Endothelial cell of umbilical vein (primary cell): ENCODE measurements at regions not wholly inside any gene's neighbourhood (a gene's known extent, or its start where the extent isn't known, plus 50 kb on each side); places are given as distances from the start of the nearest gene placed in this dataset.

ENCODE experiments used
- BruUV-seq: library from RNA; stranded (reverse); fragments of 400-500 nt; replicated peaks from 2 replicates; lab custom pipeline; 2021; lab: Mats Ljungman, UMichigan
- CTCF ChIA-PET: fragments of 300-600, 350-600 bp; sonication (Branson Sonifier 250); formaldehyde crosslinking; loops from one replicate; lab custom pipeline; 2021; ENCODE audit warnings: antibody characterized with exemption, inconsistent platforms; lab: Charles Lee
- POLR2A ChIA-PET: fragments of 300-600, 350-600 bp; sonication (Branson Sonifier 250); formaldehyde crosslinking; loops from one replicate; lab custom pipeline; 2021; ENCODE audit warnings: antibody characterized with exemption, inconsistent platforms; lab: Charles Lee
- DNase-seq: peaks from one replicate; pipeline ENCODE4 v3.0.0-alpha.2; 2011; ENCODE audit warnings: low read depth, low spot score
- FAIRE-seq: peaks from 2 replicates; lab custom pipeline; 2011; peaks lifted over from hg19 to GRCh38; lab: Jason Lieb, UNC
- H2AFZ ChIP-seq: 2 replicates; pipeline ENCODE4 v1.6.0; 2012; ENCODE audit warnings: low read depth, low read length, control low read depth, inconsistent platforms
- H3K27ac ChIP-seq: 2 replicates; pipeline ENCODE4 v1.5.1; 2011; ENCODE audit warnings: low read depth, mild to moderate bottlenecking, control low read depth, low read length, moderate library complexity; ENCODE audit not compliant: insufficient read depth
- H3K27me3 ChIP-seq, 2 experiments: 2 replicates each; pipeline versions ENCODE4 v1.6.0 to v1.6.1; 2011; ENCODE audit warnings: low read length in 2 of 2, mixed read lengths in 1 of 2; ENCODE audit not compliant: control insufficient read depth in 2 of 2, insufficient read depth in 2 of 2
- H3K36me3 ChIP-seq, 2 experiments: 2 replicates in 1 of 2; 3 replicates in 1 of 2; pipeline ENCODE4 v1.5.1; 2011; ENCODE audit warnings: low read length in 2 of 2, mild to moderate bottlenecking in 1 of 2, moderate library complexity in 1 of 2; ENCODE audit not compliant: control insufficient read depth in 2 of 2, insufficient read depth in 2 of 2; ENCODE audit errors: extremely low read depth in 1 of 2
- H3K4me1 ChIP-seq: 3 replicates; pipeline ENCODE4 v1.5.1; 2011; ENCODE audit warnings: mild to moderate bottlenecking, low read length; ENCODE audit not compliant: control insufficient read depth, insufficient read depth; ENCODE audit errors: extremely low read depth
- H3K4me2 ChIP-seq: 2 replicates; pipeline ENCODE4 v1.6.1; 2011; ENCODE audit warnings: low read length, control low read depth, mixed read lengths; ENCODE audit not compliant: insufficient read depth
- H3K4me3 ChIP-seq, 3 experiments: fragments of 200-600 bp in 1 of 3; sonication (generic), shearing (Covaris generic) in 1 of 3; replicated peaks in 1 of 3; 2 replicates each; pipeline ENCODE4 v1.5.1; 2011 to 2016; ENCODE audit warnings: control low read depth in 3 of 3, low read length in 3 of 3, mild to moderate bottlenecking in 2 of 3, inconsistent platforms in 1 of 3, low read depth in 1 of 3, moderate library complexity in 1 of 3; ENCODE audit not compliant: insufficient read depth in 1 of 3
- H3K79me2 ChIP-seq: 2 replicates; pipeline ENCODE4 v1.6.0; 2012; ENCODE audit warnings: low read length, inconsistent platforms; ENCODE audit not compliant: control insufficient read depth, insufficient read depth
- H3K9ac ChIP-seq: replicated peaks from 2 replicates; pipeline ENCODE3; 2011; ENCODE audit warnings: low read length, control low read depth; ENCODE audit not compliant: insufficient read depth; ENCODE audit errors: extremely low read depth
- H3K9me1 ChIP-seq: replicated peaks from 3 replicates; pipeline ENCODE4 v1.6.0; 2011; ENCODE audit warnings: mild to moderate bottlenecking, low read length; ENCODE audit not compliant: control insufficient read depth, insufficient read depth; ENCODE audit errors: extremely low read depth
- H3K9me3 ChIP-seq: replicated peaks from 2 replicates; pipeline ENCODE4 v1.5.1; 2012; ENCODE audit warnings: low read length, inconsistent platforms; ENCODE audit not compliant: control insufficient read depth, insufficient read depth
- H4K20me1 ChIP-seq: replicated peaks from 2 replicates; pipeline ENCODE3; 2011; ENCODE audit warnings: mild to moderate bottlenecking, low read length; ENCODE audit not compliant: control insufficient read depth, insufficient read depth; ENCODE audit errors: extremely low read depth
- EZH2 ChIP-seq: IDR thresholded peaks from 2 replicates; pipeline ENCODE4 v1.6.1; 2012; ENCODE audit warnings: borderline replicate concordance, low read depth, mild to moderate bottlenecking, moderate library complexity, low read length, inconsistent platforms; ENCODE audit not compliant: severe bottlenecking
- FOS ChIP-seq: IDR thresholded peaks from 2 replicates; pipeline ENCODE4 v1.6.1; 2011; ENCODE audit warnings: mild to moderate bottlenecking, low read length, moderate library complexity, borderline replicate concordance; ENCODE audit not compliant: insufficient read depth
- GATA2 ChIP-seq: IDR thresholded peaks from 2 replicates; pipeline ENCODE4 v1.7.0; 2011; ENCODE audit warnings: low read depth, mild to moderate bottlenecking, moderate library complexity, mixed read lengths, low read length; ENCODE audit not compliant: insufficient read length, insufficient read depth
- JUN ChIP-seq: IDR thresholded peaks from 2 replicates; pipeline ENCODE4 v1.6.1; 2011; ENCODE audit warnings: borderline replicate concordance, low read depth; ENCODE audit not compliant: insufficient read length, insufficient read depth
- MYC ChIP-seq: IDR thresholded peaks from one replicate; pipeline ENCODE4 v1.6.1; 2011; ENCODE audit warnings: mild to moderate bottlenecking, low read depth, low read length
- POLR2A ChIP-seq: IDR thresholded peaks from 2 replicates; pipeline ENCODE4 v1.6.1; 2012; ENCODE audit warnings: low read depth, mild to moderate bottlenecking, control low read depth, low read length
- POLR2AphosphoS5 ChIP-seq: IDR thresholded peaks from 2 replicates; pipeline ENCODE4 v1.6.1; 2012; ENCODE audit warnings: low read depth, mild to moderate bottlenecking, control low read depth, low read length, moderate library complexity; ENCODE audit not compliant: insufficient read depth
- dilution Hi-C: fragments of 300-500 bp; cut with MboI; formaldehyde crosslinking; loops from one replicate; pipeline ENCODE4 v1.15.0; 2019; ENCODE audit warnings: low sequenced_read_pairs; ENCODE audit not compliant: extremely low pct_ligation_motif_present
- intact Hi-C: fragments of 100-400 bp; cut with micrococcal nuclease; formaldehyde crosslinking; loops from one replicate; pipeline ENCODE4 v1.10.0; 2022
- TF ChIP-seq, protein P1 (sequence below): IDR thresholded peaks from 2 replicates; pipeline ENCODE4 v1.6.1; 2011; ENCODE audit not compliant: insufficient read depth, insufficient read length
- TF ChIP-seq, protein P2 (sequence below), 2 donors: IDR thresholded peaks; 1 replicate in 1 of 2; 2 replicates in 1 of 2; pipeline ENCODE4 v1.5.1; 2011; ENCODE audit warnings: low read length in 2 of 2, mild to moderate bottlenecking in 2 of 2, moderate library complexity in 2 of 2, control low read depth in 1 of 2, inconsistent platforms in 1 of 2, low read depth in 1 of 2; ENCODE audit not compliant: insufficient read depth in 1 of 2; ENCODE audit errors: extremely low read depth in 1 of 2

DNA sequence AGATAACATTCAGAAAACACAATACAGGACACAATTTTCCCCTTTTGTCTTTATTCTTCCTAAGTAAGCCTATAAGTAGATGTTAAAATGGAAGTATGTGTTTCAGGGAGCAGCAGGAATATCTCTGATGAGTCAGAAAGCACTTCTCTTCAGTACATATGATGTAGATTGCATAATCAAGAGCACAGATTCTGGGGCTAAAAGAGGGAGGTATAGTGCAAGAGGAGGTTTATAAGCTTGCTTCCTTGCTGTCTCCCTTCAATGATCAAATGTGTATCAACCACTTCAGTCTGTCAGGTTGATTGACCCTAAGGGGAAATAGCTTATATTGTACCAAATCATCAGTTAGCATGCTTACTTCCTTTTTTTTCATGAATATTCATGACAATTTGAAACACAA, 822.8 kb downstream of the BRINP3 start:
- Histone ChIP-seq H3K27ac (no peak overlapping the region), H3K9ac (no peak overlapping the region), H3K9me1 (no peaks in the 10 kb centered on the region), H4K20me1 (no peaks in the 10 kb centered on the region), H3K4me3 (no peak overlapping the region), H3K9me3 (no peaks in the 10 kb centered on the region), H2AFZ (no peak overlapping the region), H3K27me3 (no peaks in the 10 kb centered on the region), H3K4me2 (no peak overlapping the region), H3K4me1 (no peaks in the 10 kb centered on the region), H3K79me2 (no peaks in the 10 kb centered on the region), H3K36me3 (no peaks in the 10 kb centered on the region)
- dilution Hi-C loops = no loop called here
- no peak for FAIRE-seq
- ChIA-PET CTCF (no interaction called here), POLR2A (no interaction called here)
- DNase-seq = no peak
- intact Hi-C loops = no loop called here
- no peak for TF ChIP-seq FOS
- BruUV-seq = no TSS peak

DNA sequence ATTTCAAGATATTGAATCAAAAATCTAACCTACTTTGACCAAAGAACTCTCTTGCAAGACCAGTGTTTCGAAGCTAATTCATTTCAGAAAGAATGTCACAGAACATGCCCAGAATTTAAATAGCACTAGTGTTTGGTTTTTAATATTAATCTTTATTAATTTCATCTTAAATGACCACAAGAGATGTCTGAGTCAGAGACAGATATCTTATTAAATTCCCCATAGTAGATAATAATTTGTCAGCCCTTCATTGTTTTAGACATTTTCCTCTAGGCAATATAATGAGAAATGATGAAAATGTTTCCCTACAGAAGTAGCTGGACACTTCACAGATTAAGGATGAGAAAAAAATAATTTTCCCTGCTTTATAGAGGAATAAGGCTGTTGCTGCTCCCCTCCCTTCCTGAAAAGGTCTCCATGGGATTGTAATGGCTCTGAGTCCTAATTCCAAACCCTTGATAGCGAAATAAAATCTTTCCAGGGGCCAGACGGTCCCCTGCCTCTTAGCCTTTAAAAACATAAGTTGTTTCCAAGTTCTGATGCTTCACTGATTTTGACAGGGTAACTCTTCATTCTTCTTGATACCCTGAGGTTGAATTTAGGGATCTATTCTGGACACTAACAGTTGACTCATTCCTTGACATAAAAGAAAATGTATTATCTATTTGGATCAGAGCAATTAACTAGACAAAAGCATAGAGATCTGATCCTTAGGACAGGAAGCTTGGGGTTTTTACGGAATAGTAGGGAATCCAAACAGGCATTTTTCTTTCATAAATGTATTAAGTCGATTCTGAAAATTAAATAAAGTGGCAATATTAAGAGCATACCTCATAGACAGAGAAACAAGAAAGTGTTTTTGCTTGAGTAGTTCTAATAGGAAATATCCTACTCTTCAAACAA, 820.8 kb downstream of the BRINP3 start:
- Histone ChIP-seq H3K9me3 (no peaks in the 10 kb centered on the region), H3K79me2 (no peaks in the 10 kb centered on the region), H3K4me2 (no peak overlapping the region), H2AFZ (no peak overlapping the region), H3K36me3 (no peaks in the 10 kb centered on the region), H4K20me1 (no peaks in the 10 kb centered on the region), H3K4me1 (no peaks in the 10 kb centered on the region), H3K9me1 (no peaks in the 10 kb centered on the region), H3K9ac (no peak overlapping the region), H3K27me3 (no peaks in the 10 kb centered on the region), H3K27ac (no peak overlapping the region), H3K4me3 (no peak overlapping the region)
- FAIRE-seq (no peak), DNase-seq (no peak)
- TF ChIP-seq MYC (no peak), GATA2 (no peak), POLR2A (no peak), POLR2AphosphoS5 (no peak), JUN (no peak), FOS (no peak), EZH2 (no peak)
- TF ChIP-seq, protein P1, sequence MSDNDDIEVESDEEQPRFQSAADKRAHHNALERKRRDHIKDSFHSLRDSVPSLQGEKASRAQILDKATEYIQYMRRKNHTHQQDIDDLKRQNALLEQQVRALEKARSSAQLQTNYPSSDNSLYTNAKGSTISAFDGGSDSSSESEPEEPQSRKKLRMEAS = no peak
- TF ChIP-seq, protein P2, sequence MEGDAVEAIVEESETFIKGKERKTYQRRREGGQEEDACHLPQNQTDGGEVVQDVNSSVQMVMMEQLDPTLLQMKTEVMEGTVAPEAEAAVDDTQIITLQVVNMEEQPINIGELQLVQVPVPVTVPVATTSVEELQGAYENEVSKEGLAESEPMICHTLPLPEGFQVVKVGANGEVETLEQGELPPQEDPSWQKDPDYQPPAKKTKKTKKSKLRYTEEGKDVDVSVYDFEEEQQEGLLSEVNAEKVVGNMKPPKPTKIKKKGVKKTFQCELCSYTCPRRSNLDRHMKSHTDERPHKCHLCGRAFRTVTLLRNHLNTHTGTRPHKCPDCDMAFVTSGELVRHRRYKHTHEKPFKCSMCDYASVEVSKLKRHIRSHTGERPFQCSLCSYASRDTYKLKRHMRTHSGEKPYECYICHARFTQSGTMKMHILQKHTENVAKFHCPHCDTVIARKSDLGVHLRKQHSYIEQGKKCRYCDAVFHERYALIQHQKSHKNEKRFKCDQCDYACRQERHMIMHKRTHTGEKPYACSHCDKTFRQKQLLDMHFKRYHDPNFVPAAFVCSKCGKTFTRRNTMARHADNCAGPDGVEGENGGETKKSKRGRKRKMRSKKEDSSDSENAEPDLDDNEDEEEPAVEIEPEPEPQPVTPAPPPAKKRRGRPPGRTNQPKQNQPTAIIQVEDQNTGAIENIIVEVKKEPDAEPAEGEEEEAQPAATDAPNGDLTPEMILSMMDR (IDR thresholded peaks at IDR 0.05; ENCODE audit: extremely low read depth in 1 of 2, insufficient read depth in 1 of 2, low read depth in 1 of 2, low read length in 2 of 2) = no peak
- no TSS peak for BruUV-seq
- intact Hi-C loops (no loop called here), dilution Hi-C loops (no loop called here)
- ChIA-PET CTCF (no interaction called here), POLR2A (no interaction called here)
